Stomach smooth muscle (tissue), 2 donors: ENCODE measurements at regions not wholly inside any gene's neighbourhood (a gene's known extent, or its start where the extent isn't known, plus 50 kb on each side); places are given as distances from the start of the nearest gene placed in this dataset.

Experiments used
- H3K27ac ChIP-seq: one replicate; pipeline ENCODE4 v1.7.0; 2013; ENCODE audit warnings: mild to moderate bottlenecking, low read length, inconsistent platforms
- H3K27me3 ChIP-seq, 2 donors: one replicate each; pipeline ENCODE4 v1.7.0; 2013; ENCODE audit warnings: low read length in 2 of 2; ENCODE audit not compliant: insufficient read depth in 2 of 2, control insufficient read depth in 1 of 2
- H3K36me3 ChIP-seq, 2 donors: one replicate each; pipeline ENCODE4 v1.7.0; 2013; ENCODE audit warnings: low read length in 2 of 2; ENCODE audit not compliant: control insufficient read depth in 2 of 2, insufficient read depth in 2 of 2
- H3K4me1 ChIP-seq: one replicate; pipeline ENCODE4 v1.7.0; 2013; ENCODE audit warnings: low read length; ENCODE audit not compliant: control insufficient read depth, insufficient read depth
- H3K4me3 ChIP-seq, 2 donors: one replicate each; pipeline ENCODE4 v1.7.0; 2013; ENCODE audit warnings: low read length in 2 of 2
- H3K9ac ChIP-seq, 2 donors: one replicate each; pipeline ENCODE4 v1.7.0; 2013; ENCODE audit warnings: low read length in 2 of 2, mild to moderate bottlenecking in 1 of 2
- H3K9me3 ChIP-seq, 2 donors: one replicate each; pipeline ENCODE4 v1.7.0; 2013; ENCODE audit warnings: low read length in 2 of 2; ENCODE audit not compliant: control insufficient read depth in 2 of 2
- donor health status: healthy.
- donor health status: Pancreatic carcinoma.

- Histone ChIP-seq H3K4me3 (no peak overlapping the region), H3K9ac (no peak overlapping the region), H3K27me3 (peaks cover 2 to 7% of the 10 kb centered on the region in 2 donors), H3K27ac (no peak overlapping the region), H3K9me3 (no peaks in the 10 kb centered on the region), H3K36me3 (no peaks in the 10 kb centered on the region), H3K4me1 (no peaks in the 10 kb centered on the region)
Observed at GRCh38 chr10:113259576-113260226, 293.2 kb upstream of the HABP2 start.

DNA sequence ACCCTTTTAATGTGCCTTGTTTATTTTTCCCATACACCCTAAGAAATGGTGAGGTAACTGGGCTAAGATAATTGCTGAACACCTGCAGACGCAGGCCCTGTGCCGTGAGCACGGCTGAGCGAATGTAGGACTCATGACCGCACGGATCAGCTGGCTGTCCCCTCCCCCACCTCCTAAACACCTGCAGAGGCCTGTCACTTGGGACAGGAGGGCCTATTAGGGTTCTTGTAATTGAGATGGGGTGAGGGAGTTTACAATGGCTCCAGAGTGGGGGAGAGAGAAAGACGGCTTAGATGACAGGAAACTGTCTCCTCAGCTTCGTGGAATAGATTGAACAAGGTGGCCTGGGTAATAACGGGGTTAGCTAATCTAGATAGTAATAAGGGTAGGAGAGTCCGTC is 291.7 kb upstream of the HABP2 start:
- Histone ChIP-seq H3K27me3 (peaks cover 2 to 7% of the 10 kb centered on the region in 2 donors), H3K27ac (no peak overlapping the region), H3K36me3 (no peaks in the 10 kb centered on the region), H3K9ac (no peak overlapping the region), H3K4me3 (no peak overlapping the region), H3K4me1 (no peaks in the 10 kb centered on the region), H3K9me3 (no peaks in the 10 kb centered on the region)

- H3K27ac ChIP-seq, result no peak overlapping the region
- no peak overlapping the region for H3K4me3 ChIP-seq
- H3K4me1 ChIP-seq, result no peaks in the 10 kb centered on the region
- no peak overlapping the region for H3K9ac ChIP-seq
- H3K27me3 ChIP-seq, result peaks cover 2 to 7% of the 10 kb centered on the region in 2 donors
- no peaks in the 10 kb centered on the region for H3K9me3 ChIP-seq
- H3K36me3 ChIP-seq, result no peaks in the 10 kb centered on the region
Observed at GRCh38 chr10:113261611-113262091, 291.2 kb upstream of the HABP2 start.

DNA sequence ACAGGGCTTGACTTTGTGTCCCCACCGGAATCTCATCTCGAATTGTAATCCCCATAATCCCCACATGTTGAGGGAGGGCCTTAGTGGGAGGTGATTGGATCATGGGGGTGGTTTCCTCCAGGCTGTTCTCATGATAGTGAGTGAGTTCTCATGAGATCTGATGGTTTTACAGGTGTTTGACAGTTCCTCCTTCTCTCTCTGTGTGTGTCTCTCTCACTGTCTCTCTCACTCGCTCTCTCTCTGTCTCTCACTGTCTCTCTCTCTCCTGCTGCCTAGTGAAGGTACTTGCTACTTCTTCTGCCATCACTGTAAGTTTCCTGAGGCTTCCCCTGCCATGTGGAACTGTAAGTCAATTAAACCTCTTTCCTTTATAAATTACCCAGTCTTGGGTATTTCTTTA is 289.8 kb upstream of the HABP2 start:
- Histone ChIP-seq H3K27ac (no peak overlapping the region), H3K9me3 (no peaks in the 10 kb centered on the region), H3K27me3 (peaks cover 2 to 7% of the 10 kb centered on the region in 2 donors), H3K4me1 (peaks cover 1% of the 10 kb centered on the region), H3K9ac (no peak overlapping the region), H3K36me3 (no peaks in the 10 kb centered on the region), H3K4me3 (no peak overlapping the region)

DNA sequence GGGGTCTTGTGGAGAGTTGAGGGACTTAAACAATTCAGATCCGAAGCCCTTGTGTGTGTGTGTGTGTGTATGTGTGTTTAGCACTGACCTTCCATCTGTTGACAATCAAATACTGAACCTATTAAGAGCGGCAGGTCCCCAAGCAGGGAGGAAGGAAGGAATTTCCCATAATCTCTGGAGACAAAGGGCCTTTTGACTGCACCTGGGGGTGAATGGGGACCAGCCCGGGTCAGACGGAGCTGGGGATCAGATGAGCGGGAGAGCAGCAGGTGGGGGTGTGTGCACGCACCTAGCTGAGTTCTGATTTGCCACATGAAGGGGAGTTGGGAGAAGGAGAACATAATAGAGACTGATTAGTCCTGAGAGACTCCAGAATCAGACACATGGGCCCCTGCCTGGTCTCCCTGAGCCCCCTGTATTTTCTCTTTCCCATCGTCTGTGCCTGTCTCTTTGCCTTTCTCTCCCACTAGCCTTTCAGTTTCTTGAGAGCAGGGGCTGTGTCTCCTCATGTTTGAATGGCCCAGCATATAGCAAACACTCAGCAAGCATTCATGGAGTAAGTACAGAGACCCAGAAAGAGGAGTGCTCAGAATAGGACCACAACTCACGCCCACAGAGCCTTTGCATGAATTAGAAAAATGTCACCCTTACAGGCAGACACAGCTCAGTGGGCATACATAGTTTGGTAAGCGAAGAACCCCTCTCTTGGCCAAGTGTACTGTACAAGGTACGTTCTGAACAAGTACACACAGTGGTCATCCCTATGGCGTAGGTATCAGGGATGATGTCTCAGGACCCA is 288.3 kb upstream of the HABP2 start:
- Histone ChIP-seq H3K27ac (no peak overlapping the region), H3K9ac (no peak overlapping the region), H3K36me3 (no peaks in the 10 kb centered on the region), H3K4me1 (peaks cover 5% of the 10 kb centered on the region), H3K9me3 (no peaks in the 10 kb centered on the region), H3K27me3 (peaks cover 2 to 7% of the 10 kb centered on the region in 2 donors), H3K4me3 (no peak overlapping the region)

GRCh38 chr10:113266147-113266546 is 286.7 kb upstream of the HABP2 start:
- no peaks in the 10 kb centered on the region for H3K36me3 ChIP-seq
- peaks cover 5% of the 10 kb centered on the region for H3K4me1 ChIP-seq
- H3K27ac ChIP-seq, result no peak overlapping the region
- H3K27me3 ChIP-seq, result peaks cover 2 to 7% of the 10 kb centered on the region in 2 donors
- no peak overlapping the region for H3K4me3 ChIP-seq
- no peaks in the 10 kb centered on the region for H3K9me3 ChIP-seq
- no peak overlapping the region for H3K9ac ChIP-seq

DNA sequence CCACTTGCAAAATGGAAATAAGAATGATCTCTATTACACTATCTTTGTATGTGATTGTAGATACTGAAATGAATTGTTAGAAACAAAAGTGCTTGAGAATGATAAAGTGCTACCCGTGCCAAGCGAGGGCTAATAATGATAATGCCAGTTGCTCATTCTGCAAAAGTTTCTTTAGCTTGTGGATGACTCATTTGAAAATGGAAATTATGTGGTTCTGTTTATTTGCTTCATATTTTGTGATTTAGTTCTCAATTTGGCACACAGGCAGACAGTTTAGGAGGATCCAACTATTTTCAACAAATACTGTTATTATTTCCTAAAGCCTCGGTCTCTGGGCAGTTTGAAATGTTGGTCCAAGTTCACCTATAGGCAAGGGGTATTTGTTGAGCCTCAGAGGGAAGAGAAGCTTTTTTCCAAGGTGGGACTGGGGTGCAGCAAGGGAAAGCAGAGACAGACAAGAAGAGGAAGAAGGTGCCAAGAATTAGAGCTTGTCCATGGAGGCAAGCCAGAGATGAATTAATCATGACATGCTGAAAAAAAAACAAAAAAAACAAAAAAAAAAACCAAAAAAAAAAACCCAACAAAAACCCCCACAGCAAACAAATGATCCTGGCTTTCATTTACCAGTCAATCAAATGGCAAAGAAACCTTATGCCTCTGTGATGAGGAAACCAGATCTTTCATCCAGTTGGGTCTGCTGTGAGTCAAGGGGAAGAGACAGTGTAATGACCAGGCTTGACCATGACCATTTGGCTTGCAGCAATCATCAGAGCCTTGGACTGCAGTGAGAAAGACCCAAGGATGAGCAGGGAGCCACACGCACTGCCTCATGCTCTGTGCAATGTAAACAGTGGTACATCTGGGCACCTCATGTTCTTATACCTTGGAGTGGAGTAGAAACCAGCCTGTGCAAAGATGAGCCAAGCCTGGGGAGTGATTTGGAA is 285.0 kb upstream of the HABP2 start:
- peaks cover 0 to 2% of the 10 kb centered on the region in 2 donors for H3K27me3 ChIP-seq
- H3K36me3 ChIP-seq, result no peaks in the 10 kb centered on the region
- no peak overlapping the region for H3K4me3 ChIP-seq
- H3K9ac ChIP-seq, result no peak overlapping the region
- H3K27ac ChIP-seq, result no peak overlapping the region
- H3K4me1 ChIP-seq, result peaks cover 8% of the 10 kb centered on the region
- no peaks in the 10 kb centered on the region for H3K9me3 ChIP-seq

DNA sequence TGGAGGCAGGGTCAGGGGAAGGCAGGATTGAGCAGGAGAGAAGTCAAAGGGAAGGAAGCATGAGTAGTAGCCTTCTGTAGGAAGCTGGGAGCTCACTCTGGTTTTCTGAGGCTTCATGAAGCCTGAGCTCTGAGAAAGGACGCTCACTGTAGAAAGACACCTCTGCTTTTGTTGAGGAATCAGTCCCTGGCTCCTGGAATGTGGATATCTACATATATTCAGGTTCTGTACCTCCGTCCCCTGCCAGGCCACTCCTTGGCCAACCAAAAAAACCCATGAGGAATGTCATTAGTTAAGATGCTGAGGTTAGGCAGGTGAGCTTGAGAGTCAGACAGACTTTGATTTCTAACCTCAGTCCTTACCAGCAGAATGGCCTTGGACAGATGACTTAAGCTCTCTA is 283.5 kb upstream of the HABP2 start:
- Histone ChIP-seq H3K4me3 (no peak overlapping the region), H3K27ac (no peak overlapping the region), H3K27me3 (peaks cover 0 to under 1% of the 10 kb centered on the region in 2 donors), H3K9me3 (peaks cover 0 to 2% of the 10 kb centered on the region in 2 donors), H3K36me3 (no peaks in the 10 kb centered on the region), H3K9ac (no peak overlapping the region), H3K4me1 (peaks cover 15% of the 10 kb centered on the region)

GRCh38 chr10:113272511-113272910 is 280.3 kb upstream of the HABP2 start:
- Histone ChIP-seq H3K27me3 (no peaks in the 10 kb centered on the region), H3K4me1 (peaks cover 17% of the 10 kb centered on the region), H3K27ac (peak overlapping the region; percentile 37), H3K9me3 (peaks cover 7 to 8% of the 10 kb centered on the region in 2 donors), H3K9ac (no peak overlapping the region), H3K36me3 (no peaks in the 10 kb centered on the region), H3K4me3 (no peak overlapping the region)
